COLO829 (cell line): ENCODE measurements at regions not wholly inside any gene's neighbourhood (a gene's known extent, or its start where the extent isn't known, plus 50 kb on each side); places are given as distances from the start of the nearest gene placed in this dataset.
A peak's percentile ranks its signal among the peaks of the same experiment; 100 is the strongest.
"Not testable (repeated sequence)": the region's sequence is repeated elsewhere in the genome, so short reads cannot be mapped to it uniquely, and the experiment has no call there.

ENCODE experiments used
- DNase-seq: peaks from one replicate; pipeline ENCODE4 v3.0.0; 2012; ENCODE audit warnings: low spot score

DNA sequence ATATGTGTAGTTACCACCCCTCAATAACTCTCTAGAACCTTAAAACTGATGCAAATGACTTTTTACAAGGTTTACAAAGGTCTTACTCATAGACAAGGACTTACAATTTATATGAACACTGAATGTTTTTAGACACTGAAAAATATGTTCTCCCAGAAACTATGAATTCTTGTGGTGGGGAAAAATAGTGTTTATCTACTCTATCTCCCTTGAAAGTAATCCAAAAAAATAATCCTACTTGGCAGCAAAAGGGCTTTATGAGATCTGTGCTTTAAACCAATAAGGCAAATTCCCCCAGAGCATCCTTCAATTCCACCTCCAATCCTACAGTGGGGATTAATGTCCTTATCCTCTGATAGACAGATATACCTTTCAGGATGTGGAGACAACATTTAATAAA lies 1984.1 kb upstream of the RAG2 start:
- no peak for DNase-seq

DNA sequence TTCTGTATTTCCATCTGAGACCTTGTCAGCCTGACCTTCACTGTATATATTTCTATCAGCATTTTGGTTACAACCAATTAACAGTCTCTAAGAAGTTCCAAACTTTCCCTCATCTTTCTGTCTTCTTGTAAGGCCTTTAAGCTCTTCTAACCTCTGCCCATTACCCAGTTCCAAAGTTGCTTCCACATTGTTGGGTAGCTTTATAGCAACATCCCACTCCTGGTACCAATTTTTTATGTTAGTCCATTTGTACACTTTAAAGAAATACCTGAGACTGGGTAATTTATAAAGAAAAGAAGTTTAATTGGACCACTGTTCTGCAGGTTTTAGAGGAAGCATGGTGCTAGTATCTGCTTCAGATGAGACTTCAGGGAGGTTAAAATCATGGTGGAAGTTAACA lies 1979.7 kb upstream of the RAG2 start:
- DNase-seq: no peak

DNA sequence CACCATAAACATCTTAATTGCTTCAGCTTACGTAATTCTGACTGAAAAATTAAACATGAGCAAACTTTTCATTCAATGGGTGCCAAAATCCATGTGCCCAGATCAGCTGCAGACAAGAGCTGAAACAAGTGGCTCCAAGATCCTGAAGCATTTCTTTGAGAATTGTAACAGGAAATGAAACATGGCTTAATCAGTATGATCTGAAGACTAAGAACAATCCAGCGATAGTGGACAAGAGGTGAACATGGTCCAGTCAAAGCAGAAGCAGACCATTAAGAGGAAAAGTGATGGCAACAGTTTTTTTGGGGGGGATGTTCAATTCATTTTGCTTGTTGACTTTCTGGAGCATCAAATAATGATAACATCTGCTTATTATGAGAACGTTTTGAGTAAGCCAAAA lies 1964.5 kb upstream of the RAG2 start:
- DNase-seq: no peak

DNA sequence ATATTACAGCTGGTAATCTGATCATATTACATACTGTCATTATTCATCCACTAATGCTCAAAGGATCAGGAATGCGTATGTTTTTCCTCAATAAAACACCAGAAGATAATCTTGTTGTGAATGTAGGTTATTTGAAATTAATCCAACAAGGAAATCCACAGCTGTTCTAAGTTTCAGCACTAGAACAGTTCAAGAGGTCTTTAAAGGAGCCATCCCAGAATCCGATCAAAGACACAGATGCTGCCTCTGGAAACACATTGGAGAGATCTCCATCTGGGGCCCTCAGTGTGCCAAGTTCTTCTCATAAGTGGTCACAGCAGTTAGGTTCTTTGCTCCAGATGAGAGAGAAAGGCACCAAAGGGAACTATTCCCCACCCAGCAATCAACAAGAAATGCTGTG lies 1955.1 kb upstream of the RAG2 start:
- no peak for DNase-seq

DNA sequence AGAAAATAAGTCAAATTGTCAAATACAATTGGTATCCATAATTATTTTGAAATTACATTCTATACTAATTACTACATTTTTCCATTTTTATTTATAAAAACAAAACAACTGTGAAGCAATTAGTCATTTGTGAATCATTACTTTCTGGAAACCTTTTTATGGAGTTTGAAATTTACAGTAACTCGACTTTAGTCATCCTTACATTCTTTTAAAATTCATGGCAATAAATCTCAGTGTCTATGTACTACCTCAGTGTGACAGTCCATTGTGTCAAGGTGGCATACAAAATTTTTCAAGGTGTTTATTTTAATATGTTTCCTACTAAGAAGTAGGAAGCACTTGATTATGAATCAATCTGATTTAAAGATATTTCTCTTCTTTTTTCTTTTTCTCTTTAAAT lies 1949.4 kb upstream of the RAG2 start:
- no peak for DNase-seq

DNA sequence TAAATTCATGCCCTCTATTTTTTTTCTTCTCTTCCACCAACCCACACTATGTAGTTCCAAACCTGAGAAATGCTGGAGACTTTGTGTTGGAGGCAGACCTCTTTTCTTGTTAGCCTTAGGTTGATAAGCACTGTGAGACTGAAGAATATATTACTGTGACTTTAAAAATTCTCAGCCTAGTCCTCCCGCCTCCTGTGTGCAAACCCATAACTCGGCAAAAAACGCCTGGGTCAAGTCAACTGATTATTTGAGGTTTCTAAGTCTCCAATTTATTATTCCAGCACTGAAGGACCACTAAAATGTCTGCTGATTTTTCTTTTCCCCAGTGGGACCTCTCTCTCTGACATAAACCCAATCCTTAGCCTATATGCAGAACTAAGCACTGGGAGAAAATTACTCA lies 1946.0 kb upstream of the RAG2 start:
- DNase-seq: no peak

DNA sequence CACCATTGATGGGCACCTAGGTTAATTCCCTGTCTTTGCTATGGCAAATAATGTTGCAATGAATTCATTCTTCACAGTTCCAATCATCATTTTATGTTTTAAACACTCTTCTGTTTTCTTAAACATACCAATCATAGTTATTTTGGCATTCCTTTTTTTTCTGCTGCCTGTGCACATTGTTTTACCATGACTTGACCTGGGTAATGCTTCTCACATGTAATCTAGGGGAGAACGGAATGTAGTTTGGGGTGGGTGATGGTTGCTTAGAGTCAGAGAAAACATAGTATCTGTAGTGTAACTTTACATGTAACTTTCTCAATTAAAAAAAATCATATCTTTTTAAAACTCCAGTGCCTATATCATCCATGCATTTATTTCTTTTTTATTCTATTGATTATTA lies 1945.3 kb upstream of the RAG2 start:
- no peak for DNase-seq

DNA sequence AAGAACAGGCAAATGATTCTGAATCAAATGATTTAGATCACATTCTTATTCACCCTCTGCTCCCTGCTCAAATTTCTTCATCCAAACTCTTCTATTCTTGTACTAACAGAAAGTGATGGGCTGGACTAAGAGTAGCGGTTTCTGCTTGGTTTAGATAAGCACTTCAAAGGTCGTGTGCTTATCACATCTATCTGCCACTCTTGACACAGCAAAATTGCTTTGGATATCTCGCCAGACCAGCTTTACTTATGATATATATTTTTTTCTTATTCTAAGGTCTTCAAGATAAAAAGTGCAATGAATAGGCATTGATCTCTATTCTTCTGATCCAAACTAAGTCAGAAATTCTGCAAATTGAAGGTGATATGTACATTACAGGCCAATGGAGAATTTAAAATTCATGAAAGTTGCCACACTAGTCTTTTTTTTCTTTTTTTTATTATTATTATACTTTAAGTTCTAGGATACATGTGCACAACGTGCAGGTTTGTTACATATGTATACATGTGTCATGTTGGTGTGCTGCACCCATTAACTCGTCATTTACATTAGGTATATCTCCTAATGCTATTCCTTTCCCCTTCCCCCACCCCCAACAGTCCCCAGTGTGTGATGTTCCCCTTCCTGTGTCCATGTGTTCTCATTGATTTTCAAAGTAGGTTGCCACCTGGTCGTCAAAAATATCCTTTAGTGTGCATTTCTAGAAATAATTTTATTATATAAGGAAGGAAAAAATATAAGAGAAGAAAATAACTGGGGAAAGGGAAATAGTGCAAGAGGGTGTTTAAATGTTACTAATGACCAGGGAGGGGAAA lies 1941.0 kb upstream of the RAG2 start:
- no peak for DNase-seq

DNA sequence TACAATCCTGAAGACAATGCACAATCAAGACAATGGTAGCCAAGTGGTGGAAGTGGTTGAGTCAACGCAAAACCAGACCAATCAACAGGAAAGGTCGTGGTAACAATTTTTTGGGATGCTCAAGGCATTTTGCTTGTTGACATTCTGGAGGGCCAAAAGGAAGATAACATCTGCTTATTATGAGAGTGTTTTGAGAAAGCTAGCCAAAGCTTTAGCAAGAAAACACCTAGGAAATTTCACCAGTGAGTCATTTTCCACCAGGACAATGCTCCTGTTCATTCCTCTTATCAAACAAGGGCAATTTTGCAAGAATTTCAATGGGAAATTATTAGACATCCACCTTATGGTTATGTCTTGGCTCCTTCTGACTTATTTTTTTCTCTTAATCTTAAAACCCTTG lies 1932.2 kb upstream of the RAG2 start:
- DNase-seq: no peak

DNA sequence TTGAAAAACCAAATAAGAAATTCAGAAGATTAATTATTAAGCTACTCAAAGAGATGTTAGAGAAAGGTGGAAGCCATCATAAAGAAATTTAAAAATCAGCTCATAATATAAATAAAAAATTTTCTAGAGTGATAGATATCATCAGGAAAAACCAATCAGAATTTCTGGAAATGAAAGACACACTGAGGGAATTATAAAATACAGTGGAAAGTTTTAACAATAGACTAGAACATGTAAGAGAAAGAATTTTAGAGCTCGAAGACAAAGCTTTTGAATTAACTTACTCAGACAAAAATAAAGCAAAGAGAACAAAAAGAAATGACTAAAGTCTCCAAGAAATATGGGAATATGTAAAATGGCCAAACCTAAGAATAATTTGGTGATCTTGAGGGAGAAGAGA lies 1926.9 kb upstream of the RAG2 start:
- DNase-seq: no peak

DNA sequence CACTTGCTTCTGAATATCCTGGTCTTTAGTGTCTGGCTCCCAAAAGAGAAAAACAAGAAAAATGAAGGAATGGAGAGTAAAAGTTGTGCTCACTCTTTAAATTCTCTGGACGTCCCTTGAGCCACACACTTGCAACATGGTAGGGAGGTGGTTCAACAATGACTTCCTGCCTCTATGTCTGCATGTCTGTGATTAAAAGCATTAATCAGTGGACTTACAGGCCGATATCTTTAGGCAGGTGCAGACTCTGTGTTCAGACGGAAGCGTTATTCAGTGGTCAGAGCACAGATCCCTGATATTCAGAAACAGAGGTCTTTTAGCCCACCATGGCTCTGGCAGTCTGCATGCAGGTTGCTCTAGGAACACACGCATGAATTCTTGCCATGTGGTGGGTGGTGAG lies 1920.0 kb upstream of the RAG2 start:
- no peak for DNase-seq

DNA sequence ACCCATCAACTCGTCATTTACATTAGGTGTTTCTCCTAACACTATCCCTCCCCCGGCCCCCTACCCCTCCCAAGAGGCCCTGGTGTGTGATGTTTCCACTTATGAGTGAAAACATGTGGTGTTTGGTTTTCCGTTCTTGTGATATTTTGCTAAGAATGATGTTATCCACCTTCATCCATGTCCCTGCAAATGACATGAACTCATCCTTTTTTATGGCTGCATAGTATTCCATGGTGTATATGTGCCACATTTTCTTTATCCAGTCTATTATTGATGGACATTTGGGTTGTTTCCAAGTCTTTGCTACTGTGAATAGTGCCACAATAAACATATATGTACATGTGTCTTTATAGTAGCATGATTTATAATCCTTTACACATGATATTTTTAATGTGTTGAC lies 1914.8 kb upstream of the RAG2 start:
- DNase-seq: not testable (repeated sequence)

DNA sequence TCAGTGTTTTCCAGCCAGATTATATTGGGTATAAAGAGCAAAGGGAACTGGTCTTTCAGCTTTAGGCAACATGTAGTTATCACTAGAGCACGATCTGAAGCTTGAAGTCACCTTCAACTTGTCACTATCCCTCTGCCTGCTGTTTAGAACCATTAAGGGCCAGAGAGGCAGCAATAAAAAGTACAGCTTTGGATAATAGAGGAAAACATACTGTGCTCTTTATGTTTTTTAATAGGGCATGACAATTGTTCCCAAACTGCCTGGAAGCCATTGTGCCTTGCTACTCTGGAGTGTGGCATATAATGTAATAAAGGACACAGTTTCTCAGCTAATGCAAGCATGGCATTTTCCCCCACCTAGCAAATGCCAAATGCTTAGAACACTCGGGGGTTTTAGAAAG lies 1912.0 kb upstream of the RAG2 start:
- no peak for DNase-seq

DNA sequence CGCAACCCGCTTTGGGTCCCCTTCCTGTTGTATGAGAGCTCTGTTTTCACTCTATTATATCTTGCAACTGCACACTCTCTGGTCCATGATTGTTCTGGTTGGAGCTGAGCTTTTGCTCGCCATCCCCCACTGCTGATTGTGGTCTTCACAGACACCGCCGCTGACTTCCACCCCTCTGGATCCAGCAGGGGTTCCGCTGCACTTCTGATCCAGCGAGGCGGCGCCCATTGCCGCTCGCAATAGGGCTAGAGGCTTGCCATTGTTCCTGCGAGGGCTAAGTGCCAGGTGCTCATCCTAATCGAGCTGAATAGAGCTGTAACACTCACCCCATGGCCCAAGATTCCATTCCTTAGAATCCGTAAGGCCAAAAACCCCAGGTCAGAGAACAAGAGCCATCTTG lies 1905.8 kb upstream of the RAG2 start:
- DNase-seq: no peak

DNA sequence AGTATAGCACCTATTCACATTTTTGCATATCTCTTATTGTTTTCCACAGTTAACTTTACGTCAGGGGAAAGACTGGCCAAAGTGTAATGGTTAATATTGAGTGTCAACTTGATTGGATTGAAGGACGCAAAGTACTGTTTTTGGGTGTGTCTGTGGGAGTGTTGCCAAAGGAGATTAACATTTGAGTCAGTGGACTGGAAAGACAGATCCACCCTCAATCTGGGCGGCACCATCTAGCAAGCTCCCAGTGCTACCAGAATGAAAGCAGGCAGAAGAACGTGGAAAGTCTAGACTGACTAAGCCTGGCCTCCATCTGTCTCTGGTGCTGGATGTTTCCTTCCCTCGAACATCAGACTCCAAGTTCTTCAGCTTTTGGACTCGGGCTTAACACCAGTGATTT lies 1900.7 kb upstream of the RAG2 start:
- no peak for DNase-seq

DNA sequence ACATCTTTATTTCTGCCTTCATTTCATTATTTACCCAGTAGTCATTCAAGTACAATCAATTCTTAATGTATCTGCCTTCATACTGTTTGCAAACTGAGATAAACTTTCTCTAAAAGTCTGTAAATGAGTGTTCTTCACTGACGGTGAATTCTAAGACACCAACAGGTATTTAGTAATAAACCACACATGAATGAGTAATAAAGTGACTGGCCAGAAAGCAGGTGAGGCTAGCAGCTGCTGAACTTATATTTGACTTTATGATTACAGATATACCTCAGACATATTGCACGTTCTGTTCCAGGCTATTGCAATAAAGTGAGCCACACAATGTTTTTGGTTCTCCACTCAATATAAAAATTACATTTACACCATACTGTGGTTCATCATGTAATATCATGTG lies 1894.0 kb upstream of the RAG2 start:
- DNase-seq: no peak

DNA sequence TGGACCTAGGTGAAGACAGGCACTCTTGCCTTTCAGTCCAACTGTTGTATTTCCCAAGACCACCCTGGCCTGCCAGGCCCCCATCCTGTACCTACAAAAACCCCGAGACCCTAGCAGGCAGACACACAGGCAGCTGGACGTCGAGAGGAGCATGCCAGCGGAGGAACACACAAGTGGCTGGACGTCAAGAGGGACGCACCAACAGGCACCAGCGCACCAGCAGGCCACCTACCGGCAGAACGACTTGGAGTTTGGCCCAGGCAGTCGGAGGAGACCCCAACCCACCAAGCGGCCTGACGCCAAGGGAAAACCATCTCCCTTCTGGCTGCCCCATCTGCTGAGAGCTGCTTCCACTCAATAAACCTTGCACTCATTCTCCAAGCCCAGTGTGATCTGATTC lies 1883.4 kb upstream of the RAG2 start:
- DNase-seq: no peak

DNA sequence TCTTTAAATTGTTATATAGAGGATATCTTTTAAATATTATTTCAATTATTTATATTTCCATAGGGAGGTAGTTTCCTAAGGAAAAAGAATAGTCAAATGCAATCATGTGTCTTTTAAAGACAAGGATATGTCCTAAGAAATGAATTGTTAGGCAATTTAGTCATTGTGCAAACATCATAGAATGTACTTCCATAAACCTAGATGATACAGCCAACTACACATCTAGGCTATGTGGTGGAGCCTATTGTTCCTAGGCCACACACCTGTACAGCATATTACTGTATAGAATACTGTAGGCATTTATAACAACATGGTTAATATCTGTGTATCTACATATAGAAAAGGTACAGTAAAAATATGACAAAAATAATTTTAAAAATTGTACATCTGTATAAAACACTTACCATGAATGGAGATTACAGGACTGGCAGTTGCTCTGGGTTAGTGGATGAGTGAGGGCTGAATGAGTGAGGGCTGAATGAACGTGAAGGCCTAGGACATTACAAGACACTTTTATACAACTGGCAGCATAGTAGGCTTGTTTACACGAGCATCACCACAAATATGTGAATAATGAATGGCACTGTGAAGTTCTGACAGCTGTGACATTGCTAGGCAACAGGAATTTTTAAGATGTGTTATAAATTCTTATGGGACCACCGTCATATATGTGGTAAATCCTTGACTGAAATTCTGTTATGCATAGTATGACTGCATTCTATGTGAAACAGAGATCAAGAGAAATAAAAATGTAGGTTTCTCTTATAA lies 1879.0 kb upstream of the RAG2 start:
- no peak for DNase-seq

DNA sequence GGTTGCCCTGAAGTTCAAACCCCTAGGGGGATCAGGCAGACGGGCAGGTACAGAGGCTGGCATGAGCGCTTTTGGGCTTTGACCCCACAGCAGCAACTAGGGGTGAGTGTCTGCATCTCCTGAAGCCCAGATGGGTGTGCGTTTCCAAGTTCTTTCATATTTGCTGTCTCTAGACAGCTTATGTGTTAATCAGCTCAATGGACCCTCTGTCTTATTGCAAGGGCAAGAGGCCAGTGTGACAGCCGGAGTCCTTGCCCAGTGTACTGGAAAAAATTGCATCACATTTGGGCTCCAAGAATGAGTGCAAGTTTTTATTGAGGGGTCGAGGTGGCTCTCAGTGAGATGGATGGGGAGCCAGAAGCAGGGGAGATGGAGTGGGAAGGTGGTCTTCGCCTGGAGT lies 1863.7 kb upstream of the RAG2 start:
- DNase-seq: no peak

DNA sequence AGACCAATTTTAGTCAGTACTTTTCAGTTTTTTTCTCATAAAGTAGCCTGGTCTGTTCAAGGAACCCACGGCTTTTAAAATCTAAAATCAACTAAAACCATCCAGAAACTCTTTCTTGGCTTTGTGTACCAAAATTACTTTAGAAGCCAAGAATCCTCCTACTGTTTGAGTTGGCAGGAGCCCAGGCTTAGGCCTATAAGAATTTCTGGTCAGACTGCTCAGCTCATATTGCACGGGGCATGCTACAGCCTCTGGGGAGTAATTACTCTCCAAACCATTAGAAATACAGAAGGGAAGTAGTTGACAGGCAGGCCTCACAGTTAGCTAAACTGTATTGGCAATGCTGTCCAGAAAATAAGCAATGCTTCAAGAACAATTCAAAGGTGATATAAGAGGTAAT lies 1862.9 kb upstream of the RAG2 start:
- DNase-seq: peak; percentile 35

DNA sequence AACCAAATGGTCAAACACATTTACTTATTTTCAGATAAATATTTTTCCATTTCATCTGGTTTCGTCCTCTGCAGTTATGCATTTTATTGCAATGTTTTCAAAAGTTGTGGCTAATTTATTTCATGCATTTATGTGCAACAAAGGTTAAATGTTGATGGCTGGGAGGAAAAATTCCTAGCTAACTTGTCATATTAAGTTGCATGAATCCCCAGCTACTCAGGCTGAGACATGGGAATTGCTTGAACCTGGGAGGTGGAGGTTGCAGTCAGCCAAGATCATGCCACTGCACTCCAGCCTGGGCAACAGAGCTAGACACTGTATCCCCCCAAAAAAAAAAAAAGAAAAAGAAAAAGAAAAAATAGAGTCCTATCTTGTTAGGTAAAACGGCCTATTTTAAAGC lies 1862.4 kb upstream of the RAG2 start:
- DNase-seq: no peak

DNA sequence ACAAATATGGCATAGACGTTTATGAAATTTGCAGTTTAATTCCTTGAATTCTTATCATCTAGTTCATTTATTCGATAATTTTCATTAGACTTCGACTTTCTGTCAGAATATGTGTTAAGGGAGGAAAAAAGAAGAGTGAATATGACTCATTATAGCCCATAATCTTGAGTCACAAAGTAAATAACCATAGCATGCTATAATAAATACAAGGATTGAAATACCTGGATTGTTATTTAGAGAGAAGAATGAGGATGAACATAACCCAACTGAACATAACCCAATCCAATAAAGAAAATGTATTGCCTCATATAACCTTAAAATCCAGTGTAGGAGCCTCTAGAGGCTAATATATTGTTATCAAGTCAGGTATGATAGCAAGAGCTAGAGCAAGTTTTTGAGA lies 1858.3 kb upstream of the RAG2 start:
- DNase-seq: no peak

DNA sequence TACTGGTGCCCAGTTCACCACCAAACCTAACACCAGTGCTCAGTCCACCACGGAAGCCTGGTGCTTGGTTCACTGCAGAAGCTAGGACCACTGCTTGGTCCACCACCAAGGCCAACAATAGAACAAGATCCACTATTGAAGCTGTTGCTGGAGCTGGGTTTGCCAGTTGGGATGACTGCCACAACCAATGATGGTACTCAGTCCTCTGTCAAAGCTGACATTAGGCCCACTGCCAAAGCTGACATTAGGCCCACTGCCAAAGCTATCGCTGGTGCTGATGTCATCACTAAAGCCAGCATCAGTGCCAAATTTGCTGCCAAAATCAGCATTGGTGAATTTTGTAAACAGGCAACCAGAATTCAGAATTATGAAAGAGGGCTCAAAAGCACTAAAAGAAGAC lies 1850.2 kb upstream of the RAG2 start:
- no peak for DNase-seq

DNA sequence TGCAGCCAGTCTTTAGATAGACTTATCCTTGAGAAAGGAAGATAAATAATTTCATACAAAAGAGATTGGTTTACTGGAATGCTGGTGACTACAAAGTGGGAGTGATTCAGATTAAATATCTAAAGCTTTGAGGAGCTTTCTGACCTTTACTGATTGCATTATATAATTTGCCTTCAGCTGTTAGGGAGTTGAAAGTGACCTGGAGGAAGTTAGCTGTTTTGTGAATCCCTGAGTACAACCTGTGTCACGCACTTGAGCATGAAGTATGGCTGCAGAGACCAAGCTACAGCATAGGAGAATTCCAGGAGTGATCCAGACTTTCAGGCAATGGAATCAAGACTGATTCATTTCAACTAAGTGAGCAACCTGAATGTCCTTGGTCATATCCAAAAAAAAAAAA lies 1848.3 kb upstream of the RAG2 start:
- peak; percentile 2 for DNase-seq
